ENCODE measurements at regions not wholly inside any gene's neighbourhood (a gene's known extent, or its start where the extent isn't known, plus 50 kb on each side); places are given as distances from the start of the nearest gene placed in this dataset.

- no peaks in the 10 kb centered on the region for H3K4me1 Mint-ChIP-seq (ENCODE audit: low read depth)
- intact Hi-C loops (cut with micrococcal nuclease), result no loop called here
- peaks cover 10% of the 10 kb centered on the region for H3K9me3 Mint-ChIP-seq
- H3K4me3 Mint-ChIP-seq, result no peak overlapping the region
- H3K27me3 Mint-ChIP-seq, result no peaks in the 10 kb centered on the region
- no peaks in the 10 kb centered on the region for H3K36me3 Mint-ChIP-seq (ENCODE audit: low read depth)
- H3K27ac Mint-ChIP-seq, result no peak overlapping the region
These were observed 145.5 kb upstream of the AGAP1 start for GRCh38 chr2:235348329-235348728.

- intact Hi-C loops (cut with micrococcal nuclease), result no loop called here
- Mint-ChIP-seq H3K27ac (no peak overlapping the region), H3K4me1 (ENCODE audit: low read depth) (no peaks in the 10 kb centered on the region), H3K4me3 (no peak overlapping the region), H3K36me3 (ENCODE audit: low read depth) (no peaks in the 10 kb centered on the region), H3K27me3 (no peaks in the 10 kb centered on the region), H3K9me3 (peaks cover 10% of the 10 kb centered on the region)
These were observed 143.6 kb upstream of the AGAP1 start for GRCh38 chr2:235350234-235350633.

DNA sequence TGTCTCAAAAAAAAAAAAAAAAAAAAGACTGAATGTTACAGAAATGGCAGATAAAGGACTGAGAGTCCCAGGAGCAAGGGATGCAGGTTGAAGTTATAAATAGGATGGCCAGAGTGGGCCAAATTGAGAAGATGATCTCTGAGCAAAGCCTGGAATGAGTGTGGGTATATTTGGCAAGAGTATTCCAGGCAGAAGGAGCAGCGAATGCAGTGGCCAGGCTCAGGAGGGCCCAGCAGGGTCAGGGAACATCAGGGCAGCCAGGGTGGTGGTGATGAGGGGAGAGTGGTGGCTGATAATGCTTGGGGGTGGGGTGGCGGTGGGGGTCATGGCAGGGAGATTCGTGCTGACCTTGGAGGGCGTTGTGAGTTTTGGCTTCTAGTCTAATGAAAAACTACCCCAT, 141.3 kb upstream of the AGAP1 start:
- Mint-ChIP-seq H3K4me3 (no peak overlapping the region), H3K4me1 (ENCODE audit: low read depth) (no peaks in the 10 kb centered on the region), H3K27me3 (no peaks in the 10 kb centered on the region), H3K27ac (no peak overlapping the region), H3K36me3 (ENCODE audit: low read depth) (no peaks in the 10 kb centered on the region), H3K9me3 (peaks cover 2% of the 10 kb centered on the region)
- intact Hi-C loops (cut with micrococcal nuclease), result no loop called here

DNA sequence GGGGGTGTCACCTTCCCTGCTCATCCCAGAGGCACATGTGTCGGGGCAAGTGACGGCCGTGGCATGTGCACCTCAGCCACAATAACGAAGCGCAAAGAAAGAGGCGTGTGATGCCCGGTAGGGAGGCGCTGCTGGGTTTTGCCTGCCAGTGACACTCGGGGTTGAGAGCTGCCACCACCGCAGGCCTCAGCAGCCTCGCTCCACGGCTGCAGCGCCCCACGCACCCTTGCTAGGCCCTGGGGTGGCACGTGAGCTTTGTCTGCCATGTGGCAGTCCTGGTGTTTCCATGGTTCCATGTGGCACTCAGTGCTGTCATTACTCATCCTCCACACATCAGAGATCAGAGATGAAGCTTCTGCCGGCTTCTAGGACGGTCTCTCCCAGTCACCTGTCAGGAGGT, 136.0 kb upstream of the AGAP1 start:
- no peaks in the 10 kb centered on the region for H3K36me3 Mint-ChIP-seq (ENCODE audit: low read depth)
- H3K4me1 Mint-ChIP-seq (ENCODE audit: low read depth), result no peaks in the 10 kb centered on the region
- intact Hi-C loops (cut with micrococcal nuclease), result no loop called here
- no peaks in the 10 kb centered on the region for H3K27me3 Mint-ChIP-seq
- no peaks in the 10 kb centered on the region for H3K9me3 Mint-ChIP-seq
- H3K27ac Mint-ChIP-seq, result no peak overlapping the region
- H3K4me3 Mint-ChIP-seq, result no peak overlapping the region

GRCh38 chr2:235358981-235359471, 134.8 kb upstream of the AGAP1 start:
- intact Hi-C loops (cut with micrococcal nuclease), result no loop called here

GRCh38 chr2:235360446-235360845, 133.4 kb upstream of the AGAP1 start:
- Mint-ChIP-seq H3K4me1 (ENCODE audit: low read depth) (no peaks in the 10 kb centered on the region), H3K9me3 (no peaks in the 10 kb centered on the region), H3K4me3 (no peak overlapping the region), H3K27me3 (no peaks in the 10 kb centered on the region), H3K36me3 (ENCODE audit: low read depth) (no peaks in the 10 kb centered on the region), H3K27ac (no peak overlapping the region)
- intact Hi-C loops (cut with micrococcal nuclease), result no loop called here

More at GRCh38 chr2:235358981-235359471, 134.8 kb upstream of the AGAP1 start:
- Mint-ChIP-seq H3K36me3 (ENCODE audit: low read depth) (no peaks in the 10 kb centered on the region), H3K4me3 (no peak overlapping the region), H3K9me3 (no peaks in the 10 kb centered on the region), H3K4me1 (ENCODE audit: low read depth) (no peaks in the 10 kb centered on the region), H3K27me3 (no peaks in the 10 kb centered on the region), H3K27ac (no peak overlapping the region)

GRCh38 chr2:235365743-235366142, 128.1 kb upstream of the AGAP1 start:
- H3K36me3 Mint-ChIP-seq (ENCODE audit: low read depth), result no peaks in the 10 kb centered on the region

GRCh38 chr2:235366390-235366789, 127.5 kb upstream of the AGAP1 start:
- no peaks in the 10 kb centered on the region for H3K9me3 Mint-ChIP-seq
- no peak overlapping the region for H3K27ac Mint-ChIP-seq
- H3K36me3 Mint-ChIP-seq (ENCODE audit: low read depth), result no peaks in the 10 kb centered on the region
- no peaks in the 10 kb centered on the region for H3K27me3 Mint-ChIP-seq
- no peak overlapping the region for H3K4me3 Mint-ChIP-seq
- intact Hi-C loops (cut with micrococcal nuclease), result no loop called here
- no peaks in the 10 kb centered on the region for H3K4me1 Mint-ChIP-seq (ENCODE audit: low read depth)

More at GRCh38 chr2:235365743-235366142, 128.1 kb upstream of the AGAP1 start:
- no peaks in the 10 kb centered on the region for H3K9me3 Mint-ChIP-seq
- no peak overlapping the region for H3K27ac Mint-ChIP-seq
- H3K4me1 Mint-ChIP-seq (ENCODE audit: low read depth), result no peaks in the 10 kb centered on the region
- intact Hi-C loops (cut with micrococcal nuclease), result no loop called here
- H3K4me3 Mint-ChIP-seq, result no peak overlapping the region
- no peaks in the 10 kb centered on the region for H3K27me3 Mint-ChIP-seq

DNA sequence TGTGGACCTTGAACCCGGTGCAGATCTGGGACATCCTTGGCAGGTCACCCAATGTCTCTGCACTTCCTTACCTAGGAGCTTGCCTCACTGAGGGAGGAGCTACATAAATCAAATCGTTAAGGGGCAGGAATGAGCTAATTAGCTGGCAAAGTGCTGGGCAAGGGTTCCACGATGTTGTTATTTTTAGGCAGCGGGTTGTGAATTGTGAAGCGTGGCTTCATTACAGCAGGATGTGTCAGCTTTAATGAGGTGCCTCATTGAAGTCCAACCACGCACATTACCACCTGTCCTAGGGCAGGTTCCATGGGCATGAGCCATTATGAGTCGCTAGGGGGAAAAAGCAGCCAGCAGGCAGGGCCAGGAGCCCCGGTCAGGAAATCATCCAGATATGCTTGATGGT, 127.0 kb upstream of the AGAP1 start:
- no peaks in the 10 kb centered on the region for H3K36me3 Mint-ChIP-seq (ENCODE audit: low read depth)
- H3K4me3 Mint-ChIP-seq, result no peak overlapping the region
- H3K4me1 Mint-ChIP-seq (ENCODE audit: low read depth), result no peaks in the 10 kb centered on the region
- intact Hi-C loops (cut with micrococcal nuclease), result no loop called here
- H3K27ac Mint-ChIP-seq, result no peak overlapping the region
- H3K9me3 Mint-ChIP-seq, result no peaks in the 10 kb centered on the region
- no peaks in the 10 kb centered on the region for H3K27me3 Mint-ChIP-seq

DNA sequence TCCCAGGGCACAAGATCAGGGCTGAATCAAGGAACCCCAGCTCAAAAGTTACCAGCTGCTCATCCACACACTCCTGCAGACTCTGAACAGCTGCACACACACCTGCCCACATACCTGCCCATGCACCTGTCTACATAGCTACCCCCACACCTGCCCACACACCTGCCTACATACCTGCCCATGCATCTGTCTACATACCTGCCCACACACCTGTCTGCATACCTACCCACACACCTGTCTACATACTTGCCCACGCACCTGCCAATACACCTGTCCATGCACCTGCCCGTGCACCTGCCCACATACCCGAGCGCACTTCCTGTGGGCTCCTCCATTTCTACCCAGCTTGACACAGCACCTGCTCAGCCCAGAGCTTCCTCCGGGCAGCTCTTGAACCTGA, 122.8 kb upstream of the AGAP1 start:
- intact Hi-C loops (cut with micrococcal nuclease), result no loop called here
- H3K36me3 Mint-ChIP-seq (ENCODE audit: low read depth), result no peaks in the 10 kb centered on the region
- H3K27me3 Mint-ChIP-seq, result peaks cover 5% of the 10 kb centered on the region
- H3K9me3 Mint-ChIP-seq, result no peaks in the 10 kb centered on the region
- H3K4me1 Mint-ChIP-seq (ENCODE audit: low read depth), result no peaks in the 10 kb centered on the region
- no peak overlapping the region for H3K27ac Mint-ChIP-seq
- no peak overlapping the region for H3K4me3 Mint-ChIP-seq

DNA sequence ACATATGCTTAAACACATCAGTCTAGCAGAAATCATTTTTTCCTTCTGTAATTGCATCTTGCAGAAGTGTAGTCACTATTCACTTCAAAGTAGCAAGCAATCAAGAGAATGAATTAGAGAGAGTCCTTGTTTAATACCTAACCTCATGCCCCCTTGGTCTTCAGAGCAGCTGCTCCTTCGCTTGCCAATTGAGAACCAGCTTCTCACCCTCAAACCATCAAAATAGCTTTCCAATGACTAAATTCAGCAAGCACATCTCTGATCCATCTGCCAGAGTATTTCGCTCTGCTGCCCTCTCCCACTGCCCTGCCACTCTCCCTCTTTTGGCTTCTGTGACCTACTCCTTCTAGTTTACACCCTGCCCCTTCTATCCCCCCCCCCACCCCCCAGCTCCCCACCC, 120.7 kb upstream of the AGAP1 start:
- no peaks in the 10 kb centered on the region for H3K36me3 Mint-ChIP-seq (ENCODE audit: low read depth)
- intact Hi-C loops (cut with micrococcal nuclease), result no loop called here
- H3K27ac Mint-ChIP-seq, result no peak overlapping the region
- no peak overlapping the region for H3K4me3 Mint-ChIP-seq
- no peaks in the 10 kb centered on the region for H3K9me3 Mint-ChIP-seq
- no peaks in the 10 kb centered on the region for H3K4me1 Mint-ChIP-seq (ENCODE audit: low read depth)
- peaks cover 5% of the 10 kb centered on the region for H3K27me3 Mint-ChIP-seq

DNA sequence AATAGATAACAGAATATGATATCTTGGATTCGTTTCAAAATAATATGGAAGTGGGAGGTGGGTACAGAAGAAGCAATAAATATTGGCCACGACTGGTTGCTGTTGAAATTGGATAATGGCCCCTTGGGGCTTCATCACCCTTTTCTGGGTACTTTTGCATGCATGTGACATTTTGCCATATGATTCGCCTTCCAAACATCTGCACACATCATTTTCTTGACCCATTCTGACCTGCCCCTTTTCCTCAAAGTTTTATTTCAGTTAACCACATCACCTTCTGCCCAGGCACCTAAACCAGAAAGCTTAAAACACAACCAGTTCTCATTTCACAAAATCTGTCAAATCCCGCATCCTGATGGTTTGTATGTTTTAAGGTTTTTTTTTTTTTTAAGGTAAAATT, 116.7 kb upstream of the AGAP1 start:
- Mint-ChIP-seq H3K36me3 (ENCODE audit: low read depth) (no peaks in the 10 kb centered on the region), H3K27me3 (peaks cover 5% of the 10 kb centered on the region), H3K27ac (no peak overlapping the region), H3K4me3 (no peak overlapping the region), H3K4me1 (ENCODE audit: low read depth) (no peaks in the 10 kb centered on the region), H3K9me3 (no peaks in the 10 kb centered on the region)
- intact Hi-C loops (cut with micrococcal nuclease), result no loop called here

GRCh38 chr2:235378246-235378645, 115.6 kb upstream of the AGAP1 start:
- Mint-ChIP-seq H3K4me3 (no peak overlapping the region), H3K27me3 (peaks cover 5% of the 10 kb centered on the region), H3K4me1 (ENCODE audit: low read depth) (no peaks in the 10 kb centered on the region), H3K27ac (no peak overlapping the region), H3K36me3 (ENCODE audit: low read depth) (no peaks in the 10 kb centered on the region), H3K9me3 (no peaks in the 10 kb centered on the region)
- intact Hi-C loops (cut with micrococcal nuclease), result no loop called here

DNA sequence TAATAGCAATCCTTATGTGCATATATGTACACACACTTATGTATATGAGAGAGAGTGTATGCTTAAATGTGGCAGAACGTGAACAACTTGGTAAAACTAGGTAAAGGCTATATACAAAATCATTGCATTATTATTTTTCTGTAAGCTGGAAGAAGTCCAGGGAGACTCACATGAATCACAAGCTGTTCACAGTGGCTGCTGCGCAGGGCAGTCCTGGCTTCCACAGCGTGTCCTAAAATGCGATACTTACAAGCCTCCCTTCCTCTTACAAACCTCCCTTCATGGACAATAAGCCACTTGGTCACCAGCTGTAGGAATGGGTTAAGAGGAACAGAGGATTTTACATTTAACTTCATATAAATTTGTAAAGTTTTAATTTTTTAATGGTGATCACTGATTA, 114.9 kb upstream of the AGAP1 start:
- Mint-ChIP-seq H3K27ac (no peak overlapping the region), H3K4me3 (no peak overlapping the region), H3K4me1 (ENCODE audit: low read depth) (no peaks in the 10 kb centered on the region), H3K36me3 (ENCODE audit: low read depth) (no peaks in the 10 kb centered on the region), H3K9me3 (no peaks in the 10 kb centered on the region), H3K27me3 (peaks cover 7% of the 10 kb centered on the region)
- intact Hi-C loops (cut with micrococcal nuclease), result no loop called here

DNA sequence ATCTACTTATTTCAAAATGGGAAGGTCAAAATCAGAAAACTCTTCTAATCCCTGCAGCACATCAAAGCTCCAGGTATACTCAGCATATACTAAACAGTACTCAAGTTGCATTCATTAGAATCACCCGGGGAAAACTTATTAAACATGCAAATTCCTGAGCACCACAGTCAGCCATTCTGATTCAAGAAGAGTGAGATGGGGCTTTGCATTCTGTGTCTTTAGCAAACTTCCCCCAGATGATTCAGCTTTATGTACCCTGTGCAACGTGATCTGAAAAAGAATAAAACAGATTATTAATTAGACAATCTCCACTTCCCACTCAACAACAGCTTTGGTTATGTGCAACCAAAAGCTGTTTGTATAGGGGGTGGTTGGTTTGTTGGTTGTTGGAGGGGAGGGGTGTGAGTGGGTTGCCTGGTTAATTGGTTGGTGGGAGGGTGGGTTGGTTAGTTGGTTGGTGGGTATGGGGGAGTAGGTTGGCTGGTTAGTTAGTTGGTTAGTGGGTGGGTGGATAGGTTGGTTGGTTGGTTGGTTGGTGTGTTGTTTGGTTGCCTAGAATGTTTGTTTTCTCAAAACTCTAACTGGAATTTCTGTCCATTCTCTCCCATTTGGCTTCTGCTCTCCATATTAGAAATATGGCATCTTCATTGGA, 112.5 kb upstream of the AGAP1 start:
- peaks cover 8% of the 10 kb centered on the region for H3K27me3 Mint-ChIP-seq
- no peak overlapping the region for H3K4me3 Mint-ChIP-seq
- H3K27ac Mint-ChIP-seq, result no peak overlapping the region
- intact Hi-C loops (cut with micrococcal nuclease), result no loop called here
- no peaks in the 10 kb centered on the region for H3K9me3 Mint-ChIP-seq
- H3K36me3 Mint-ChIP-seq (ENCODE audit: low read depth), result no peaks in the 10 kb centered on the region
- no peaks in the 10 kb centered on the region for H3K4me1 Mint-ChIP-seq (ENCODE audit: low read depth)
